ENCODE measurements at regions not wholly inside any gene's neighbourhood (a gene's known extent, or its start where the extent isn't known, plus 50 kb on each side); places are given as distances from the start of the nearest gene placed in this dataset.

DNA sequence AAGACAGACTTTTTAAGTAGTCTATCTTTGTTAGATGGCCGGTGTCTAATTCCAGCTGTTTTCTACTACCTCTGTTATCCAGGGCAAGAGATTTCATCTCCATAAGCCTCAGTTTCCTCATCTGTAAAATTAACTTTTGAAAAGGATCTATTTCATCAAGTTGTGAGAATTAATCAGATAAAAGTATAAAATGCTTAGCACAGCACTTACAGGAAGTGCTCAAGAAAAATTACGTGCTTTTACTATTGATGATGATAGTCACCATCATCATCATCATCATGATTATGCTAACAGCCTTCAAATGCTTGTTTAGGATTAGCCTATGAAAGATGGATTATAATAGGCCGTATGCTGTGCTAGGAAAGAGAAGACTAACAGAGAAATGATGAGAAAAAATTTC is 76.2 kb downstream of the CYRIA start (continued):
- TF ChIP-seq, protein P1, sequence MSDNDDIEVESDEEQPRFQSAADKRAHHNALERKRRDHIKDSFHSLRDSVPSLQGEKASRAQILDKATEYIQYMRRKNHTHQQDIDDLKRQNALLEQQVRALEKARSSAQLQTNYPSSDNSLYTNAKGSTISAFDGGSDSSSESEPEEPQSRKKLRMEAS (IDR thresholded peaks at IDR 0.05; ENCODE audit: low read depth) = no peak

DNA sequence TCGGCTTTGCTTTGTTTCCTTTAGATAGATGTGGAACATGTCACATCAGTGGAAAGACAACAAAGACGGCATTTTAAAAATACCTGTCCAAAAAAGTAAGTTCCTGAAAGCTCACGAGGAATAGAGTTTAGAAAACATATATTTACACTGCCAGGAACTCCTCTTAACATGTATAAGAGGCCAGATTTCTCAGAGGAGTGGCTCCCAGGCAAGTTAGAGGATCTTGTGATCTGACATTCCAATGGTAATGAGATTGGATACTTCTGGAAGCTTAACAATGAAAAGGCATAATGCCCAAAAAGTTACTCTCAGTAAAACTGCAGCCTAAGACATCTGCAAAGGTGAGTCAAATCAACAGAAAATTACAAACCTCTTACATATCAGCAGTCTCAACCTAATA is 77.1 kb downstream of the CYRIA start:
- Histone ChIP-seq H3K4me3 (ENCODE audit: low read depth in 2 of 2, low read length in 1 of 2) (no peak overlapping the region), H4K20me1 (ENCODE audit: insufficient read depth) (no peaks in the 10 kb centered on the region), H3K4me2 (no peak overlapping the region), H3K4me1 (ENCODE audit: control insufficient read depth in 1 of 2, insufficient read depth in 2 of 2, low read depth in 1 of 2, low read length in 1 of 2) (no peaks in the 10 kb centered on the region), H3K36me3 (replicated peaks in 1 of 2; ENCODE audit: control insufficient read depth in 1 of 2, insufficient read depth in 2 of 2, low read length in 1 of 2) (no peaks in the 10 kb centered on the region), H3K27me3 (ENCODE audit: insufficient read depth) (no peaks in the 10 kb centered on the region), H3F3A (replicated peaks; ENCODE audit: insufficient read depth) (no peaks in the 10 kb centered on the region), H2AFZ (ENCODE audit: low read depth) (no peak overlapping the region), H3K79me2 (ENCODE audit: insufficient read depth) (no peaks in the 10 kb centered on the region), H3K27ac (ENCODE audit: low read depth in 2 of 2, low read length in 1 of 2) (no peak overlapping the region), H3K9me3 (no peaks in the 10 kb centered on the region; the same call in 1 of the 2 replicates), H3K9me2 (no peaks in the 10 kb centered on the region), H3K9ac (no peak overlapping the region)
- TF ChIP-seq FOXJ3 (CRISPR knock-in tag; IDR thresholded peaks at IDR 0.05) (no peak), MXI1 (IDR thresholded peaks at IDR 0.05; ENCODE audit: low read depth, low read length) (no peak), NFIC (IDR thresholded peaks at IDR 0.05; ENCODE audit: borderline replicate concordance) (no peak), RFX5 (IDR thresholded peaks at IDR 0.05; ENCODE audit: low read length) (no peak), RXRA (IDR thresholded peaks at IDR 0.05; ENCODE audit: borderline replicate concordance, low read depth) (no peak), CHD2 (IDR thresholded peaks at IDR 0.05; ENCODE audit: low read length, partially characterized antibody) (no peak), GABPA (IDR thresholded peaks at IDR 0.05; ENCODE audit: low read depth) (no peak), FOXM1 (IDR thresholded peaks at IDR 0.05; ENCODE audit: low read depth) (no peak), TCF12 (IDR thresholded peaks at IDR 0.05) (no peak), RAD21 (IDR thresholded peaks at IDR 0.05; ENCODE audit: low read length) (no peak), ELF1 (IDR thresholded peaks at IDR 0.05) (no peak), EZH2phosphoT487 (IDR thresholded peaks at IDR 0.05; ENCODE audit: borderline replicate concordance, low read depth) (no peak), MEF2A (IDR thresholded peaks at IDR 0.05; ENCODE audit: borderline replicate concordance, low read depth) (no peak)
- TF ChIP-seq, protein P2, sequence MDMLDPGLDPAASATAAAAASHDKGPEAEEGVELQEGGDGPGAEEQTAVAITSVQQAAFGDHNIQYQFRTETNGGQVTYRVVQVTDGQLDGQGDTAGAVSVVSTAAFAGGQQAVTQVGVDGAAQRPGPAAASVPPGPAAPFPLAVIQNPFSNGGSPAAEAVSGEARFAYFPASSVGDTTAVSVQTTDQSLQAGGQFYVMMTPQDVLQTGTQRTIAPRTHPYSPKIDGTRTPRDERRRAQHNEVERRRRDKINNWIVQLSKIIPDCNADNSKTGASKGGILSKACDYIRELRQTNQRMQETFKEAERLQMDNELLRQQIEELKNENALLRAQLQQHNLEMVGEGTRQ (IDR thresholded peaks at IDR 0.05; ENCODE audit: borderline replicate concordance, low read depth, low read length) = no peak
- TF ChIP-seq, protein P3, sequence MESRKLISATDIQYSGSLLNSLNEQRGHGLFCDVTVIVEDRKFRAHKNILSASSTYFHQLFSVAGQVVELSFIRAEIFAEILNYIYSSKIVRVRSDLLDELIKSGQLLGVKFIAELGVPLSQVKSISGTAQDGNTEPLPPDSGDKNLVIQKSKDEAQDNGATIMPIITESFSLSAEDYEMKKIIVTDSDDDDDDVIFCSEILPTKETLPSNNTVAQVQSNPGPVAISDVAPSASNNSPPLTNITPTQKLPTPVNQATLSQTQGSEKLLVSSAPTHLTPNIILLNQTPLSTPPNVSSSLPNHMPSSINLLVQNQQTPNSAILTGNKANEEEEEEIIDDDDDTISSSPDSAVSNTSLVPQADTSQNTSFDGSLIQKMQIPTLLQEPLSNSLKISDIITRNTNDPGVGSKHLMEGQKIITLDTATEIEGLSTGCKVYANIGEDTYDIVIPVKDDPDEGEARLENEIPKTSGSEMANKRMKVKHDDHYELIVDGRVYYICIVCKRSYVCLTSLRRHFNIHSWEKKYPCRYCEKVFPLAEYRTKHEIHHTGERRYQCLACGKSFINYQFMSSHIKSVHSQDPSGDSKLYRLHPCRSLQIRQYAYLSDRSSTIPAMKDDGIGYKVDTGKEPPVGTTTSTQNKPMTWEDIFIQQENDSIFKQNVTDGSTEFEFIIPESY (IDR thresholded peaks at IDR 0.05; ENCODE audit: borderline replicate concordance, low read depth) = no peak
- TF ChIP-seq, protein P1 (IDR thresholded peaks at IDR 0.05; ENCODE audit: low read depth) = no peak
- TF ChIP-seq, protein P4, sequence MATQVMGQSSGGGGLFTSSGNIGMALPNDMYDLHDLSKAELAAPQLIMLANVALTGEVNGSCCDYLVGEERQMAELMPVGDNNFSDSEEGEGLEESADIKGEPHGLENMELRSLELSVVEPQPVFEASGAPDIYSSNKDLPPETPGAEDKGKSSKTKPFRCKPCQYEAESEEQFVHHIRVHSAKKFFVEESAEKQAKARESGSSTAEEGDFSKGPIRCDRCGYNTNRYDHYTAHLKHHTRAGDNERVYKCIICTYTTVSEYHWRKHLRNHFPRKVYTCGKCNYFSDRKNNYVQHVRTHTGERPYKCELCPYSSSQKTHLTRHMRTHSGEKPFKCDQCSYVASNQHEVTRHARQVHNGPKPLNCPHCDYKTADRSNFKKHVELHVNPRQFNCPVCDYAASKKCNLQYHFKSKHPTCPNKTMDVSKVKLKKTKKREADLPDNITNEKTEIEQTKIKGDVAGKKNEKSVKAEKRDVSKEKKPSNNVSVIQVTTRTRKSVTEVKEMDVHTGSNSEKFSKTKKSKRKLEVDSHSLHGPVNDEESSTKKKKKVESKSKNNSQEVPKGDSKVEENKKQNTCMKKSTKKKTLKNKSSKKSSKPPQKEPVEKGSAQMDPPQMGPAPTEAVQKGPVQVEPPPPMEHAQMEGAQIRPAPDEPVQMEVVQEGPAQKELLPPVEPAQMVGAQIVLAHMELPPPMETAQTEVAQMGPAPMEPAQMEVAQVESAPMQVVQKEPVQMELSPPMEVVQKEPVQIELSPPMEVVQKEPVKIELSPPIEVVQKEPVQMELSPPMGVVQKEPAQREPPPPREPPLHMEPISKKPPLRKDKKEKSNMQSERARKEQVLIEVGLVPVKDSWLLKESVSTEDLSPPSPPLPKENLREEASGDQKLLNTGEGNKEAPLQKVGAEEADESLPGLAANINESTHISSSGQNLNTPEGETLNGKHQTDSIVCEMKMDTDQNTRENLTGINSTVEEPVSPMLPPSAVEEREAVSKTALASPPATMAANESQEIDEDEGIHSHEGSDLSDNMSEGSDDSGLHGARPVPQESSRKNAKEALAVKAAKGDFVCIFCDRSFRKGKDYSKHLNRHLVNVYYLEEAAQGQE (IDR thresholded peaks at IDR 0.05; ENCODE audit: low read depth, low read length) = no peak
- TF ChIP-seq, protein P5, sequence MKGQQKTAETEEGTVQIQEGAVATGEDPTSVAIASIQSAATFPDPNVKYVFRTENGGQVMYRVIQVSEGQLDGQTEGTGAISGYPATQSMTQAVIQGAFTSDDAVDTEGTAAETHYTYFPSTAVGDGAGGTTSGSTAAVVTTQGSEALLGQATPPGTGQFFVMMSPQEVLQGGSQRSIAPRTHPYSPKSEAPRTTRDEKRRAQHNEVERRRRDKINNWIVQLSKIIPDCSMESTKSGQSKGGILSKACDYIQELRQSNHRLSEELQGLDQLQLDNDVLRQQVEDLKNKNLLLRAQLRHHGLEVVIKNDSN (IDR thresholded peaks at IDR 0.05; ENCODE audit: borderline replicate concordance, low read depth) = no peak
- 21% methylated on average over 3 of the region's 3 CpGs for WGBS (ENCODE audit: low lambda C conversion rate)
- CTCF ChIA-PET = interaction anchor here (0.6 to 5.3 kb wide), 3 partner anchors 20 to 271 kb away, joined by 3 to 25 read pairs (median 4); no protein-coding TSS in a partner anchor
- DNase-seq = no peak
- POLR2A ChIA-PET = no interaction called here
